ENCODE measurements at regions not wholly inside any gene's neighbourhood (a gene's known extent, or its start where the extent isn't known, plus 50 kb on each side); places are given as distances from the start of the nearest gene placed in this dataset.

DNA sequence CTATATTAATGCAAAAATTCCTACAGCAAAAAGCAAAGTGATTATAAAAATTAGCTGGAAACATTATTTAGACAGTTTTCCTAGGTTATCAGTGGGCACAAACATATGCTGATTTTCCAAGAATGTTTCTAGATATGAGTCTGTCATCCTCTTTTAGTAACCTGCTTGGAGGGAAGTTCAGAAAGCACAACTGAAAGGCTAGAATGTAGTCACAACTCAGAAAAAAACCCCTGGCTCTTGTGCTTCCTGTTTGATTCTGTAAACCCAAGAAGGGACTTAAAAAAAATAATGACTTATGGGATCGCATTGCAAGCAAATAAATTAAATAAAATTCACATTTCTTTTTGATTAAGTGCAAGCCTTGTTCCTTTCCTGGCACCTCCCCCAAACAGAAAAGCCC is 708.4 kb upstream of the EPHA7 start:
- DNase-seq (ENCODE audit: low read depth in 1 of 2, low spot score in 1 of 2) (no peak), FAIRE-seq (no peak), ATAC-seq (no peak)
- Histone ChIP-seq H3K9me3 (no peaks in the 10 kb centered on the region), H3K27ac (no peak overlapping the region), H3K4me3 (no peak overlapping the region), H3K4me1 (no peaks in the 10 kb centered on the region), H3K4me2 (no peak overlapping the region)
- ChIA-PET CTCF (no interaction called here), POLR2A (no interaction called here)
- no peak for TF ChIP-seq CBX8 (IDR thresholded peaks at IDR 0.05)
- no peak for TF ChIP-seq JUNB (IDR thresholded peaks at IDR 0.05)
- TF ChIP-seq ZSCAN20 (CRISPR knock-in tag; IDR thresholded peaks at IDR 0.05), result no peak
- TF ChIP-seq EP300 (IDR thresholded peaks at IDR 0.05), result no peak
- no peak for TF ChIP-seq HOXB13 (CRISPR knock-in tag; IDR thresholded peaks at IDR 0.05; ENCODE audit: low read depth)
- no peak for TF ChIP-seq POLR2A (IDR thresholded peaks at IDR 0.05; ENCODE audit: low read length)
- no peak for TF ChIP-seq RAD21 (conservative IDR thresholded peaks at IDR 0.05 in 1 of 2, IDR thresholded peaks at IDR 0.05 in 1 of 2)
- no peak for TF ChIP-seq NFE2L2 (conservative IDR thresholded peaks at IDR 0.05; ENCODE audit: low read length)
- WGBS (ENCODE audit: missing lambda C conversion rate), result 19% methylated on average over 1 of the region's 1 CpG

DNA sequence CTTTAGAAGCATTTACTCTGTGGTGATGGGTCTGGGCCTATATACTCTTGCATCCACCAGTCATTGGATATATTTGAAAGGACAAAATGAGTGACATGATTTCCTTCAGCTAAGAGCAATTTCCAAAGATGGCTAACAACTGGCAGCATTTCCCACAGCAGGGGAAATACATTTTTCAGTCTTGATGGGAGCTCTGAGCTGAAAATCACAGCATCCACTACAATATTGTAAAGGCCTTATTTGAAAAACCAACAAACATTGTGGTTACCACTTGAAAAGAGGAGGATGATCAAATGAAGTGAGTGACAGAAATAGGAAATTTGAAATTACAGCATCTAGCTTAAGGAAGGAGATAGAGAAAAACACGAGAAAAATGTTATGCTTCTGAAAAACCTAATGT is 705.0 kb upstream of the EPHA7 start:
- no peak for ATAC-seq
- POLR2A ChIA-PET, result no interaction called here
- FAIRE-seq, result no peak

DNA sequence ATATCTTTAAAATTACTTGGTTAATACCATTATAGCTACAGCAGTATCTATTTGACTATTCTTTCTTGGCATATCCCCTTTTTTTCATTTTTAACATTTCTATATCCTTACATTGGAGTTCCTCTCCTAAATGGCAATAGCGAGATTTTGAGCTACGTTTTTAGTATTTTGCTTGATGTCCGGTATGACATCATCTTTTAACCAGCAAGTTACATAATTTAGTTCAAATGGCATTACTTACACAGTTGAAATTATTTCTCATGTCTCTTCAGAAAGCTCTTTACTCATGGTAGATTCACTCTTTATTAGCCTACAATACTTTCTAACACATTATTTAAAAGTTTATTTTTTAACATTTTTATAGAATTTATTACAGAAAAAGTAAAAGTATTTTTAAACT is 701.7 kb upstream of the EPHA7 start:
- POLR2A ChIA-PET, result no interaction called here
- no peak for FAIRE-seq
- H3K4me2 ChIP-seq, result no peak overlapping the region
- no peak for DNase-seq (ENCODE audit: low read depth in 1 of 2, low spot score in 1 of 2)
- ATAC-seq, result no peak
- no peak overlapping the region for H3K4me3 ChIP-seq
- CTCF ChIA-PET, result no interaction called here
- H3K4me1 ChIP-seq, result no peaks in the 10 kb centered on the region
- WGBS (ENCODE audit: missing lambda C conversion rate), result 15% methylated on average over 3 of the region's 3 CpGs
- no peaks in the 10 kb centered on the region for H3K9me3 ChIP-seq
- TF ChIP-seq HOXB5 (CRISPR knock-in tag; IDR thresholded peaks at IDR 0.05) (no peak), HOXB13 (CRISPR knock-in tag; IDR thresholded peaks at IDR 0.05; ENCODE audit: low read depth) (no peak), POLR2A (IDR thresholded peaks at IDR 0.05; ENCODE audit: low read length) (no peak), ZC3H11A (IDR thresholded peaks at IDR 0.05) (no peak), EHMT2 (IDR thresholded peaks at IDR 0.05; ENCODE audit: low read depth) (no peak), EHF (CRISPR knock-in tag; IDR thresholded peaks at IDR 0.05) (no peak), MAZ (IDR thresholded peaks at IDR 0.05; ENCODE audit: borderline replicate concordance, low read depth, low read length) (no peak), CHD2 (IDR thresholded peaks at IDR 0.05; ENCODE audit: low read length, partially characterized antibody) (no peak), ZNF302 (CRISPR knock-in tag; IDR thresholded peaks at IDR 0.05) (no peak), KDM5A (IDR thresholded peaks at IDR 0.05) (no peak), JUN (IDR thresholded peaks at IDR 0.05) (no peak), HDAC2 (IDR thresholded peaks at IDR 0.05) (no peak), RAD21 (conservative IDR thresholded peaks at IDR 0.05 in 1 of 2, IDR thresholded peaks at IDR 0.05 in 1 of 2) (no peak), NFE2L2 (conservative IDR thresholded peaks at IDR 0.05; ENCODE audit: low read length) (no peak)
- TF ChIP-seq, protein P1, sequence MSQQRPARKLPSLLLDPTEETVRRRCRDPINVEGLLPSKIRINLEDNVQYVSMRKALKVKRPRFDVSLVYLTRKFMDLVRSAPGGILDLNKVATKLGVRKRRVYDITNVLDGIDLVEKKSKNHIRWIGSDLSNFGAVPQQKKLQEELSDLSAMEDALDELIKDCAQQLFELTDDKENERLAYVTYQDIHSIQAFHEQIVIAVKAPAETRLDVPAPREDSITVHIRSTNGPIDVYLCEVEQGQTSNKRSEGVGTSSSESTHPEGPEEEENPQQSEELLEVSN (IDR thresholded peaks at IDR 0.05; ENCODE audit: borderline replicate concordance, low read depth), result no peak
- TF ChIP-seq, protein P2, sequence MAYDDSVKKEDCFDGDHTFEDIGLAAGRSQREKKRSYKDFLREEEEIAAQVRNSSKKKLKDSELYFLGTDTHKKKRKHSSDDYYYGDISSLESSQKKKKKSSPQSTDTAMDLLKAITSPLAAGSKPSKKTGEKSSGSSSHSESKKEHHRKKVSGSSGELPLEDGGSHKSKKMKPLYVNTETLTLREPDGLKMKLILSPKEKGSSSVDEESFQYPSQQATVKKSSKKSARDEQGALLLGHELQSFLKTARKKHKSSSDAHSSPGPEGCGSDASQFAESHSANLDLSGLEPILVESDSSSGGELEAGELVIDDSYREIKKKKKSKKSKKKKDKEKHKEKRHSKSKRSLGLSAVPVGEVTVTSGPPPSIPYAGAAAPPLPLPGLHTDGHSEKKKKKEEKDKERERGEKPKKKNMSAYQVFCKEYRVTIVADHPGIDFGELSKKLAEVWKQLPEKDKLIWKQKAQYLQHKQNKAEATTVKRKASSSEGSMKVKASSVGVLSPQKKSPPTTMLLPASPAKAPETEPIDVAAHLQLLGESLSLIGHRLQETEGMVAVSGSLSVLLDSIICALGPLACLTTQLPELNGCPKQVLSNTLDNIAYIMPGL (CRISPR knock-in tag; IDR thresholded peaks at IDR 0.05; ENCODE audit: borderline replicate concordance), result no peak
- no peak overlapping the region for H3K27ac ChIP-seq

More for the DNA sequence above, 705.0 kb upstream of the EPHA7 start:
- Histone ChIP-seq H3K4me2 (no peak overlapping the region), H3K4me3 (no peak overlapping the region), H3K4me1 (no peaks in the 10 kb centered on the region), H3K9me3 (no peaks in the 10 kb centered on the region), H3K27ac (no peak overlapping the region)
- TF ChIP-seq GATA3 (IDR thresholded peaks at IDR 0.05; ENCODE audit: borderline replicate concordance) (no peak), MAZ (IDR thresholded peaks at IDR 0.05; ENCODE audit: borderline replicate concordance, low read depth, low read length) (no peak), JUN (IDR thresholded peaks at IDR 0.05) (no peak), TFCP2L1 (CRISPR knock-in tag; IDR thresholded peaks at IDR 0.05) (no peak), ESRRA (IDR thresholded peaks at IDR 0.05; ENCODE audit: borderline replicate concordance, low read length) (no peak), ZC3H11A (IDR thresholded peaks at IDR 0.05) (no peak), HEYL (CRISPR knock-in tag; IDR thresholded peaks at IDR 0.05) (no peak), BHLHE40 (IDR thresholded peaks at IDR 0.05; ENCODE audit: low read depth, low read length) (no peak)
- TF ChIP-seq, protein P3, sequence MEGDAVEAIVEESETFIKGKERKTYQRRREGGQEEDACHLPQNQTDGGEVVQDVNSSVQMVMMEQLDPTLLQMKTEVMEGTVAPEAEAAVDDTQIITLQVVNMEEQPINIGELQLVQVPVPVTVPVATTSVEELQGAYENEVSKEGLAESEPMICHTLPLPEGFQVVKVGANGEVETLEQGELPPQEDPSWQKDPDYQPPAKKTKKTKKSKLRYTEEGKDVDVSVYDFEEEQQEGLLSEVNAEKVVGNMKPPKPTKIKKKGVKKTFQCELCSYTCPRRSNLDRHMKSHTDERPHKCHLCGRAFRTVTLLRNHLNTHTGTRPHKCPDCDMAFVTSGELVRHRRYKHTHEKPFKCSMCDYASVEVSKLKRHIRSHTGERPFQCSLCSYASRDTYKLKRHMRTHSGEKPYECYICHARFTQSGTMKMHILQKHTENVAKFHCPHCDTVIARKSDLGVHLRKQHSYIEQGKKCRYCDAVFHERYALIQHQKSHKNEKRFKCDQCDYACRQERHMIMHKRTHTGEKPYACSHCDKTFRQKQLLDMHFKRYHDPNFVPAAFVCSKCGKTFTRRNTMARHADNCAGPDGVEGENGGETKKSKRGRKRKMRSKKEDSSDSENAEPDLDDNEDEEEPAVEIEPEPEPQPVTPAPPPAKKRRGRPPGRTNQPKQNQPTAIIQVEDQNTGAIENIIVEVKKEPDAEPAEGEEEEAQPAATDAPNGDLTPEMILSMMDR (IDR thresholded peaks at IDR 0.05), result no peak
- 11% methylated on average over 1 of the region's 1 CpG for WGBS (ENCODE audit: missing lambda C conversion rate)
- no peak for DNase-seq (ENCODE audit: low read depth in 1 of 2, low spot score in 1 of 2)
- CTCF ChIA-PET, result no interaction called here

Data from A549 (cell line).